Panc1 (cell line): ENCODE measurements at regions not wholly inside any gene's neighbourhood (a gene's known extent, or its start where the extent isn't known, plus 50 kb on each side); places are given as distances from the start of the nearest gene placed in this dataset.

Experiments
- ATAC-seq: fragments of 200-7000 bp; cut with Tn5 transposase; 2 replicates; pipeline ENCODE4 v1.9.1; 2020; ENCODE audit warnings: mild to moderate bottlenecking, moderate library complexity
- BruUV-seq: library from RNA; stranded (reverse); fragments of 400-500 nt; replicated peaks from 2 replicates; lab custom pipeline; 2021; lab: Mats Ljungman, UMichigan
- CTCF ChIA-PET: fragments of 300-600 bp; sonication (Branson Sonifier 250); formaldehyde crosslinking; loops from one replicate; lab custom pipeline; 2022; ENCODE audit warnings: antibody characterized with exemption; lab: Charles Lee
- POLR2A ChIA-PET: fragments of 300-600 bp; sonication (Branson Sonifier 250); formaldehyde crosslinking; loops from one replicate; lab custom pipeline; 2022; ENCODE audit warnings: antibody characterized with exemption; lab: Charles Lee
- DNase-seq: peaks from one replicate; pipeline ENCODE4 v3.0.0-alpha.2; 2010; ENCODE audit warnings: low read depth, low spot score
- H3K27ac ChIP-seq: 2 replicates; pipeline ENCODE4 v1.5.1; 2011; ENCODE audit warnings: mild to moderate bottlenecking, low read length, inconsistent platforms
- H3K27me3 ChIP-seq: fragments of 200-500 bp; sonication (Bioruptor generic); 2 replicates; pipeline ENCODE4 v1.6.0; 2014; ENCODE audit warnings: low read length, inconsistent platforms; ENCODE audit not compliant: control insufficient read depth, insufficient read depth
- H3K36me3 ChIP-seq: fragments of 200-500 bp; sonication (Bioruptor generic); 2 replicates; pipeline ENCODE4 v1.5.1; 2014; ENCODE audit warnings: inconsistent platforms, mild to moderate bottlenecking, low read length, moderate library complexity; ENCODE audit not compliant: control insufficient read depth, insufficient read depth
- H3K4me1 ChIP-seq: 2 replicates; pipeline ENCODE4 v1.5.1; 2011; ENCODE audit warnings: inconsistent platforms, mild to moderate bottlenecking, low read length, moderate library complexity; ENCODE audit not compliant: control insufficient read depth, insufficient read depth
- H3K4me3 ChIP-seq, 2 experiments: 2 replicates each; pipeline ENCODE4 v1.5.1; 2011 to 2012; ENCODE audit warnings: low read depth in 2 of 2, low read length in 2 of 2, mild to moderate bottlenecking in 2 of 2, inconsistent platforms in 1 of 2, moderate library complexity in 1 of 2
- H3K9me3 ChIP-seq: fragments of 200-500 bp; sonication (Bioruptor generic); 2 replicates; pipeline ENCODE4 v1.5.1; 2014; ENCODE audit warnings: low read depth, mild to moderate bottlenecking, inconsistent platforms, low read length, moderate library complexity; ENCODE audit not compliant: control insufficient read depth, insufficient read depth
- POLR2AphosphoS5 ChIP-seq: IDR thresholded peaks from 2 replicates; pipeline ENCODE4 v1.6.1; 2012; ENCODE audit warnings: mild to moderate bottlenecking, low read depth, low read length, moderate library complexity
- REST ChIP-seq, 2 experiments: IDR thresholded peaks; 2 replicates each; pipeline ENCODE4 v1.6.1; 2011 to 2012; ENCODE audit warnings: low read depth in 2 of 2, control low read depth in 1 of 2, low read length in 1 of 2, mild to moderate bottlenecking in 1 of 2, moderate library complexity in 1 of 2; ENCODE audit not compliant: insufficient read depth in 1 of 2
- SIN3A ChIP-seq: IDR thresholded peaks from 2 replicates; pipeline ENCODE4 v1.6.1; 2012; ENCODE audit warnings: low read depth, mild to moderate bottlenecking, low read length, moderate library complexity, borderline replicate concordance; ENCODE audit not compliant: insufficient read depth
- TCF7L2 ChIP-seq: IDR thresholded peaks from 2 replicates; pipeline ENCODE4 v1.6.1; 2011; ENCODE audit warnings: mild to moderate bottlenecking, low read depth, low read length, inconsistent platforms
- in situ Hi-C: cut with HindIII; loops from 2 replicates; pipeline ENCODE4 v1.10.0; 2016; ENCODE audit warnings: low sequenced_read_pairs, low pct_unique_long_range_greater_than_20kb
- intact Hi-C: fragments of 100-400 bp; cut with micrococcal nuclease; formaldehyde crosslinking; loops from one replicate; pipeline ENCODE4 v1.10.0; 2022; ENCODE audit not compliant: unreplicated experiment
- TF ChIP-seq, protein P1 (sequence below): fragments of 450-650 bp; IDR thresholded peaks from 2 replicates; pipeline ENCODE4 v1.5.1; 2017; ENCODE audit warnings: mild to moderate bottlenecking

- Histone ChIP-seq H3K9me3 (no peaks in the 10 kb centered on the region), H3K27ac (no peak overlapping the region), H3K36me3 (no peaks in the 10 kb centered on the region), H3K4me3 (no peak overlapping the region), H3K4me1 (no peaks in the 10 kb centered on the region), H3K27me3 (no peaks in the 10 kb centered on the region)
- CTCF ChIA-PET = no interaction called here
- TF ChIP-seq SIN3A (no peak), REST (IDR thresholded peaks at IDR 0.05; ENCODE audit: insufficient read depth in 1 of 2, low read depth in 2 of 2, low read length in 1 of 2) (no peak), POLR2AphosphoS5 (no peak), TCF7L2 (no peak)
- TF ChIP-seq, protein P1, sequence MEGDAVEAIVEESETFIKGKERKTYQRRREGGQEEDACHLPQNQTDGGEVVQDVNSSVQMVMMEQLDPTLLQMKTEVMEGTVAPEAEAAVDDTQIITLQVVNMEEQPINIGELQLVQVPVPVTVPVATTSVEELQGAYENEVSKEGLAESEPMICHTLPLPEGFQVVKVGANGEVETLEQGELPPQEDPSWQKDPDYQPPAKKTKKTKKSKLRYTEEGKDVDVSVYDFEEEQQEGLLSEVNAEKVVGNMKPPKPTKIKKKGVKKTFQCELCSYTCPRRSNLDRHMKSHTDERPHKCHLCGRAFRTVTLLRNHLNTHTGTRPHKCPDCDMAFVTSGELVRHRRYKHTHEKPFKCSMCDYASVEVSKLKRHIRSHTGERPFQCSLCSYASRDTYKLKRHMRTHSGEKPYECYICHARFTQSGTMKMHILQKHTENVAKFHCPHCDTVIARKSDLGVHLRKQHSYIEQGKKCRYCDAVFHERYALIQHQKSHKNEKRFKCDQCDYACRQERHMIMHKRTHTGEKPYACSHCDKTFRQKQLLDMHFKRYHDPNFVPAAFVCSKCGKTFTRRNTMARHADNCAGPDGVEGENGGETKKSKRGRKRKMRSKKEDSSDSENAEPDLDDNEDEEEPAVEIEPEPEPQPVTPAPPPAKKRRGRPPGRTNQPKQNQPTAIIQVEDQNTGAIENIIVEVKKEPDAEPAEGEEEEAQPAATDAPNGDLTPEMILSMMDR = no peak
- no peak for DNase-seq
- no TSS peak for BruUV-seq
- in situ Hi-C loops (no loop called here), intact Hi-C loops (no loop called here)
- ATAC-seq = no peak
- POLR2A ChIA-PET = no interaction called here
Observed at GRCh38 chr5:159660401-159660800, 255.9 kb upstream of the ADRA1B start.

DNA sequence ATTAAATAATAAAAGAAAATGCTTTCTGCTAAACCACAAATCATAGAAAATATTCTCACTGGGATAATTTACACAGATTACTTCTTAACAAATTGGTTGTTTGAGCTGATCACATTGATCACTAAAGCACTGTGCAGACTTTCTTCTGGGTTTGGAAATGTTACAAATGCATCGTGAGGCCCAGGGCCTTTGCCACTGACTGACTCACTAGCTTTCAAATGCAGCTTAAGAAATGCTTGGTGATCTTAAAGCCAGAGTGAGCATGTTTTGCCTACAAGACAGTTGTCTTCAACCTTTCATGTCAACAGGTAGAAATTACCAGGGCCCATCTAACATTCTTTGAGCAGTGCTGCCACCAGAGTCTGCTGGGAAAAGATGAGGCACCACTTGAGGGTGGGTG lies 252.3 kb upstream of the ADRA1B start:
- no peak for TF ChIP-seq SIN3A
- TF ChIP-seq, protein P1 = no peak
- no peak for TF ChIP-seq TCF7L2
- TF ChIP-seq POLR2AphosphoS5 = no peak
- in situ Hi-C loops = no loop called here
- H3K27ac ChIP-seq = no peak overlapping the region

More for the DNA sequence above, 252.3 kb upstream of the ADRA1B start:
- intact Hi-C loops = no loop called here
- ATAC-seq = no peak
- CTCF ChIA-PET = no interaction called here
- POLR2A ChIA-PET = no interaction called here
- Histone ChIP-seq H3K9me3 (no peaks in the 10 kb centered on the region), H3K4me3 (no peak overlapping the region), H3K36me3 (no peaks in the 10 kb centered on the region), H3K4me1 (no peaks in the 10 kb centered on the region), H3K27me3 (no peaks in the 10 kb centered on the region)
- no TSS peak for BruUV-seq
- DNase-seq = no peak
